IMR-90 (cell line): ENCODE measurements at regions not wholly inside any gene's neighbourhood (a gene's known extent, or its start where the extent isn't known, plus 50 kb on each side); places are given as distances from the start of the nearest gene placed in this dataset.

Experiments
- ATAC-seq: fragments of 200-7000 bp; cut with Tn5 transposase; 2 replicates; pipeline ENCODE4 v1.9.1; 2020; ENCODE audit warnings: low read depth, mild to moderate bottlenecking, moderate library complexity
- BruUV-seq: library from RNA; stranded (reverse); fragments of 400-500 nt; replicated peaks from 2 replicates; lab custom pipeline; 2021; lab: Mats Ljungman, UMichigan
- CTCF ChIA-PET: fragments of 300-600 bp; formaldehyde crosslinking; extraction: SDS; loops from one replicate; lab custom pipeline; 2021; ENCODE audit warnings: antibody characterized with exemption; lab: Yijun Ruan, JAX
- POLR2A ChIA-PET: fragments of 300-600 bp; sonication (Branson Sonifier 250); formaldehyde crosslinking; loops from one replicate; lab custom pipeline; 2022; ENCODE audit warnings: antibody characterized with exemption; ENCODE audit not compliant: unreplicated experiment; lab: Charles Lee
- DNase-seq: peaks from one replicate; pipeline ENCODE4 v3.0.0; 2013
- H2AFZ ChIP-seq: replicated peaks from 2 replicates; pipeline ENCODE3; 2013; ENCODE audit warnings: low read length, mild to moderate bottlenecking; ENCODE audit not compliant: poor library complexity
- H2AK5ac ChIP-seq: 2 replicates; pipeline ENCODE4 v1.6.1; 2013; ENCODE audit warnings: low read depth, low read length, inconsistent platforms
- H2AK9ac ChIP-seq: replicated peaks from 2 replicates; pipeline ENCODE3; 2013; ENCODE audit warnings: mild to moderate bottlenecking, low read depth, low read length, moderate library complexity; ENCODE audit not compliant: poor library complexity
- H2BK120ac ChIP-seq: 2 replicates; pipeline ENCODE4 v1.6.1; 2013; ENCODE audit warnings: low read depth, low read length, inconsistent platforms
- H2BK15ac ChIP-seq: 3 replicates; pipeline ENCODE4 v1.6.1; 2013; ENCODE audit warnings: low read depth, low read length, inconsistent platforms
- H2BK20ac ChIP-seq: 2 replicates; pipeline ENCODE4 v1.6.1; 2013; ENCODE audit warnings: low read depth, mild to moderate bottlenecking, inconsistent platforms, low read length, moderate library complexity
- H2BK5ac ChIP-seq: 2 replicates; pipeline ENCODE4 v1.6.1; 2013; ENCODE audit warnings: mild to moderate bottlenecking, low read depth, low read length, inconsistent platforms; ENCODE audit not compliant: poor library complexity, severe bottlenecking
- H3K14ac ChIP-seq: replicated peaks from 2 replicates; pipeline ENCODE4 v1.6.1; 2013; ENCODE audit warnings: low read depth, low read length, inconsistent platforms
- H3K18ac ChIP-seq: 2 replicates; pipeline ENCODE4 v1.6.1; 2013; ENCODE audit warnings: low read depth, low read length, control low read depth
- H3K23ac ChIP-seq: 2 replicates; pipeline ENCODE4 v1.6.1; 2013; ENCODE audit warnings: low read depth, low read length, inconsistent platforms
- H3K27ac ChIP-seq: 2 replicates; pipeline ENCODE4 v1.5.1; 2013; ENCODE audit warnings: mild to moderate bottlenecking, control low read depth, low read length; ENCODE audit not compliant: insufficient read depth
- H3K27me3 ChIP-seq: 2 replicates; pipeline ENCODE4 v1.6.1; 2013; ENCODE audit warnings: low read length; ENCODE audit not compliant: control insufficient read depth, insufficient read depth
- H3K36me3 ChIP-seq: 2 replicates; pipeline ENCODE4 v1.6.1; 2013; ENCODE audit warnings: low read length, mixed read lengths; ENCODE audit not compliant: control insufficient read depth, insufficient read depth
- H3K4ac ChIP-seq: 2 replicates; pipeline ENCODE4 v1.6.1; 2013; ENCODE audit warnings: low read depth, low read length, inconsistent platforms
- H3K4me1 ChIP-seq: 2 replicates; pipeline ENCODE4 v1.6.1; 2013; ENCODE audit warnings: low read length, mixed read lengths; ENCODE audit not compliant: control insufficient read depth, insufficient read depth
- H3K4me2 ChIP-seq: 2 replicates; pipeline ENCODE4 v1.6.1; 2013; ENCODE audit warnings: low read depth, mild to moderate bottlenecking, control low read depth, low read length, moderate library complexity
- H3K4me3 ChIP-seq: 2 replicates; pipeline ENCODE4 v1.5.1; 2013; ENCODE audit warnings: low read depth, mild to moderate bottlenecking, control low read depth, low read length, moderate library complexity; ENCODE audit not compliant: insufficient read depth
- H3K56ac ChIP-seq: 2 replicates; pipeline ENCODE4 v1.6.1; 2013; ENCODE audit warnings: low read length, inconsistent platforms; ENCODE audit not compliant: insufficient read depth; ENCODE audit errors: extremely low read depth
- H3K79me1 ChIP-seq, 2 experiments: 2 replicates each; pipeline ENCODE4 v1.6.1; 2013; ENCODE audit warnings: low read length in 2 of 2, inconsistent platforms in 1 of 2, low read depth in 1 of 2
- H3K9ac ChIP-seq: 2 replicates; pipeline ENCODE4 v1.6.1; 2013; ENCODE audit warnings: low read depth, low read length, control low read depth
- H3K9me1 ChIP-seq: 2 replicates; pipeline ENCODE4 v1.6.1; 2013; ENCODE audit warnings: low read length, inconsistent platforms; ENCODE audit not compliant: insufficient read depth
- H3K9me3 ChIP-seq: 2 replicates; pipeline ENCODE4 v1.6.1; 2013; ENCODE audit warnings: low read length; ENCODE audit not compliant: control insufficient read depth, insufficient read depth
- H4K20me1 ChIP-seq: 2 replicates; pipeline ENCODE4 v1.6.1; 2013; ENCODE audit warnings: low read length, inconsistent platforms; ENCODE audit not compliant: insufficient read depth
- H4K5ac ChIP-seq: 2 replicates; pipeline ENCODE4 v1.6.1; 2013; ENCODE audit warnings: mild to moderate bottlenecking, low read depth, low read length, control low read depth
- H4K8ac ChIP-seq, 2 experiments: 2 replicates each; pipeline ENCODE4 v1.6.1; 2013; ENCODE audit warnings: low read depth in 2 of 2, low read length in 2 of 2, control low read depth in 1 of 2, inconsistent platforms in 1 of 2
- H4K91ac ChIP-seq: 2 replicates; pipeline ENCODE4 v1.6.1; 2013; ENCODE audit warnings: low read depth, low read length, inconsistent platforms; ENCODE audit not compliant: insufficient read depth
- BHLHE40 ChIP-seq: fragments of 150-350 bp; IDR thresholded peaks from 2 replicates; pipeline ENCODE4 v1.6.1; 2016; ENCODE audit warnings: mild to moderate bottlenecking, low read depth, low read length
- CHD1 ChIP-seq: IDR thresholded peaks from 2 replicates; pipeline ENCODE4 v1.6.1; 2012; ENCODE audit warnings: low read depth, low read length, improper control_type of control experiment
- MAFK ChIP-seq: IDR thresholded peaks from 2 replicates; pipeline ENCODE4 v1.6.1; 2012; ENCODE audit warnings: low read depth, low read length, improper control_type of control experiment
- MAZ ChIP-seq: IDR thresholded peaks from 2 replicates; pipeline ENCODE4 v1.6.1; 2012; ENCODE audit warnings: low read depth, mild to moderate bottlenecking, low read length, improper control_type of control experiment, moderate library complexity, borderline replicate concordance
- MXI1 ChIP-seq: IDR thresholded peaks from 2 replicates; pipeline ENCODE4 v1.6.1; 2012; ENCODE audit warnings: low read depth, mild to moderate bottlenecking, low read length, moderate library complexity, borderline replicate concordance
- NFE2L2 ChIP-seq: fragments of 150-350 bp; IDR thresholded peaks from 2 replicates; pipeline ENCODE4 v1.6.1; 2016; ENCODE audit warnings: low read depth, mild to moderate bottlenecking, low read length
- POLR2A ChIP-seq: IDR thresholded peaks from 2 replicates; pipeline ENCODE4 v1.6.1; 2012; ENCODE audit warnings: mild to moderate bottlenecking, low read depth, low read length
- RAD21 ChIP-seq: IDR thresholded peaks from 2 replicates; pipeline ENCODE4 v1.6.1; 2012; ENCODE audit warnings: low read length, improper control_type of control experiment
- WGBS, 2 experiments: methylation state at CpG; one replicate each; pipeline versions ENCODE4 v1.1.5 to v1.1.7; 2013; ENCODE audit warnings: missing lambda C conversion rate in 2 of 2; ENCODE audit not compliant: insufficient read length in 1 of 2; ENCODE audit errors: extremely low coverage in 2 of 2; 5-methylcytosine and 5-hydroxymethylcytosine counted together
- dilution Hi-C: fragments of 300-500 bp; cut with HindIII; formaldehyde crosslinking; loops from one replicate; pipeline ENCODE4 v1.14.3; 2018; ENCODE audit warnings: low sequenced_read_pairs; ENCODE audit not compliant: unreplicated experiment
- in situ Hi-C: fragments of 300-500 bp; cut with MboI; formaldehyde crosslinking; loops from 3 replicates; pipeline ENCODE4 v1.14.3; 2019; ENCODE audit warnings: low sequenced_read_pairs, inconsistent platforms, mixed read lengths
- intact Hi-C: fragments of 100-400 bp; cut with micrococcal nuclease; formaldehyde crosslinking; loops from 2 replicates; pipeline ENCODE4 v1.10.0; 2022
- TF ChIP-seq, protein P1 (sequence below): conservative IDR thresholded peaks from 2 replicates; pipeline ENCODE4 v1.5.1; 2012; ENCODE audit warnings: mild to moderate bottlenecking, low read depth, low read length, improper control_type of control experiment

DNA sequence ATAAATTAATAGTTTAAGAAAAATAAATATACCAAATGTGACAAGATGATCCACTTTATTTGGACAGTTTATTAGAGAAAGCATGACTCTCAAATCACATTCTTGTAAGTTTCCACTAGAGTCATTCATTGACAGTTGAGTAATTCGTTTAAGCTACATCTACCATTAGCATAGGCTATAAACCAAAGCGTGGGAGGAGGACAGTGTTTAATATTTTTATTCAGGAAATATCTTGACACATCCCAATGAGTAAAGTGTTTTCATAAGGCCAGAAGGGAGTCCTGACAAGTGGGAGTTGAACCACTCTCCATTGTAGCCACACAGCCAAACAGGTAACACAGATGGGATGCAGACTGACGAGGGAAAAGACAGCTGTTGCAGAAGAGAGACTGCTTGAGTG is 386.5 kb upstream of the SEMA3D start:
- ATAC-seq = no peak
- POLR2A ChIA-PET = no interaction called here

More for the DNA sequence above, 386.5 kb upstream of the SEMA3D start:
- Histone ChIP-seq H2BK5ac (no peak overlapping the region), H2AK5ac (no peak overlapping the region), H3K4me1 (no peaks in the 10 kb centered on the region), H4K91ac (no peak overlapping the region), H4K8ac (no peak overlapping the region), H2AFZ (no peak overlapping the region), H2BK15ac (no peak overlapping the region), H2BK20ac (no peak overlapping the region), H2BK120ac (no peak overlapping the region), H3K56ac (no peak overlapping the region), H3K36me3 (no peaks in the 10 kb centered on the region), H3K4me3 (no peak overlapping the region), H3K9me1 (no peaks in the 10 kb centered on the region; the same call in 1 of the 2 replicates), H3K14ac (no peak overlapping the region), H4K5ac (no peak overlapping the region), H2AK9ac (no peak overlapping the region), H3K9ac (no peak overlapping the region), H4K20me1 (no peaks in the 10 kb centered on the region), H3K23ac (no peak overlapping the region), H3K4me2 (no peak overlapping the region), H3K9me3 (no peaks in the 10 kb centered on the region), H3K27me3 (no peaks in the 10 kb centered on the region; the same call in 1 of the 2 replicates), H3K4ac (no peak overlapping the region), H3K27ac (no peak overlapping the region), H3K79me1 (no peaks in the 10 kb centered on the region), H3K18ac (no peak overlapping the region)
- CTCF ChIA-PET = no interaction called here
- dilution Hi-C loops = no loop called here
- in situ Hi-C loops = no loop called here
- WGBS, 2 experiments = no CpG with 5 or more reads among the region's 3 CpGs
- BruUV-seq = no TSS peak
- TF ChIP-seq MAZ (no peak), MXI1 (no peak), RAD21 (no peak), POLR2A (no peak), NFE2L2 (no peak), CHD1 (no peak), MAFK (no peak), BHLHE40 (no peak)
- TF ChIP-seq, protein P1, sequence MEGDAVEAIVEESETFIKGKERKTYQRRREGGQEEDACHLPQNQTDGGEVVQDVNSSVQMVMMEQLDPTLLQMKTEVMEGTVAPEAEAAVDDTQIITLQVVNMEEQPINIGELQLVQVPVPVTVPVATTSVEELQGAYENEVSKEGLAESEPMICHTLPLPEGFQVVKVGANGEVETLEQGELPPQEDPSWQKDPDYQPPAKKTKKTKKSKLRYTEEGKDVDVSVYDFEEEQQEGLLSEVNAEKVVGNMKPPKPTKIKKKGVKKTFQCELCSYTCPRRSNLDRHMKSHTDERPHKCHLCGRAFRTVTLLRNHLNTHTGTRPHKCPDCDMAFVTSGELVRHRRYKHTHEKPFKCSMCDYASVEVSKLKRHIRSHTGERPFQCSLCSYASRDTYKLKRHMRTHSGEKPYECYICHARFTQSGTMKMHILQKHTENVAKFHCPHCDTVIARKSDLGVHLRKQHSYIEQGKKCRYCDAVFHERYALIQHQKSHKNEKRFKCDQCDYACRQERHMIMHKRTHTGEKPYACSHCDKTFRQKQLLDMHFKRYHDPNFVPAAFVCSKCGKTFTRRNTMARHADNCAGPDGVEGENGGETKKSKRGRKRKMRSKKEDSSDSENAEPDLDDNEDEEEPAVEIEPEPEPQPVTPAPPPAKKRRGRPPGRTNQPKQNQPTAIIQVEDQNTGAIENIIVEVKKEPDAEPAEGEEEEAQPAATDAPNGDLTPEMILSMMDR = no peak
- intact Hi-C loops = no loop called here
- DNase-seq = no peak
